H1 (cell line): ENCODE measurements at regions not wholly inside any gene's neighbourhood (a gene's known extent, or its start where the extent isn't known, plus 50 kb on each side); places are given as distances from the start of the nearest gene placed in this dataset.

Experiments used
- CTCF ChIA-PET: fragments of 300-600 bp; sonication (Branson Sonifier 250); formaldehyde crosslinking; loops from one replicate; lab custom pipeline; 2021; ENCODE audit not compliant: partially characterized antibody; lab: Charles Lee
- POLR2A ChIA-PET: fragments of 300-600 bp; sonication (Branson Sonifier 250); formaldehyde crosslinking; loops from one replicate; lab custom pipeline; 2021; ENCODE audit warnings: inconsistent platforms; ENCODE audit not compliant: partially characterized antibody; lab: Charles Lee
- DNase-seq, 2 experiments: peaks; one replicate each; pipeline versions ENCODE4 v3.0.0 to v3.0.0-alpha.2; 2010 to 2022; ENCODE audit warnings: low spot score in 2 of 2, low read depth in 1 of 2, mixed read lengths in 1 of 2
- FAIRE-seq: peaks from 2 replicates; lab custom pipeline; 2011; peaks lifted over from hg19 to GRCh38; lab: Jason Lieb, UNC
- H2AFZ ChIP-seq: 2 replicates; pipeline ENCODE4 v1.8.1; 2012; ENCODE audit warnings: low read length, inconsistent platforms
- H2AK5ac ChIP-seq: 2 replicates; pipeline ENCODE4 v1.6.1; 2013; ENCODE audit warnings: low read depth, low read length
- H2BK120ac ChIP-seq: replicated peaks from 2 replicates; pipeline ENCODE3; 2013; ENCODE audit warnings: low read depth, low read length, inconsistent platforms
- H2BK12ac ChIP-seq: 2 replicates; pipeline ENCODE4 v1.6.1; 2013; ENCODE audit warnings: low read depth, low read length
- H2BK15ac ChIP-seq: 2 replicates; pipeline ENCODE4 v1.6.1; 2013; ENCODE audit warnings: low read length
- H2BK20ac ChIP-seq: 2 replicates; pipeline ENCODE4 v1.6.1; 2013; ENCODE audit warnings: low read length
- H2BK5ac ChIP-seq: 2 replicates; pipeline ENCODE4 v1.6.1; 2013; ENCODE audit warnings: low read depth, low read length
- H3K14ac ChIP-seq: 2 replicates; pipeline ENCODE4 v1.6.1; 2013; ENCODE audit warnings: inconsistent platforms; ENCODE audit not compliant: insufficient read length
- H3K18ac ChIP-seq: 2 replicates; pipeline ENCODE4 v1.6.1; 2013; ENCODE audit warnings: low read length; ENCODE audit errors: extremely low read depth
- H3K23ac ChIP-seq: 2 replicates; pipeline ENCODE4 v1.6.1; 2013; ENCODE audit warnings: inconsistent platforms; ENCODE audit not compliant: insufficient read length
- H3K23me2 ChIP-seq: 2 replicates; pipeline ENCODE4 v1.6.1; 2013; ENCODE audit warnings: low read depth, low read length
- H3K27ac ChIP-seq: 2 replicates; pipeline ENCODE4 v1.6.1; 2011; ENCODE audit warnings: low read depth, low read length, inconsistent platforms
- H3K27me3 ChIP-seq, 4 experiments: replicated peaks in 1 of 4; 1 replicate in 1 of 4; 2 replicates in 3 of 4; pipeline versions ENCODE4 v1.6.1 to v1.8.1; 2011 to 2013; ENCODE audit warnings: low read length in 3 of 4, mild to moderate bottlenecking in 3 of 4, inconsistent platforms in 2 of 4, mixed read lengths in 2 of 4, moderate library complexity in 1 of 4; ENCODE audit not compliant: control insufficient read depth in 3 of 4, insufficient read depth in 3 of 4; ENCODE audit errors: extremely low read depth in 1 of 4
- H3K36me3 ChIP-seq, 4 experiments: 2 replicates each; pipeline versions ENCODE4 v1.6.1 to v1.8.1; 2011 to 2013; ENCODE audit warnings: mild to moderate bottlenecking in 4 of 4, low read length in 3 of 4, moderate library complexity in 2 of 4, control low read depth in 1 of 4, inconsistent platforms in 1 of 4; ENCODE audit not compliant: insufficient read depth in 4 of 4, control insufficient read depth in 2 of 4
- H3K4ac ChIP-seq: replicated peaks from 2 replicates; pipeline ENCODE3; 2013; ENCODE audit warnings: low read length, low read depth, mixed read lengths, inconsistent platforms; ENCODE audit not compliant: insufficient read length
- H3K4me1 ChIP-seq, 4 experiments: replicated peaks in 1 of 4; 1 replicate in 1 of 4; 2 replicates in 3 of 4; pipeline versions ENCODE4 v1.6.1 to v1.8.1; 2011 to 2013; ENCODE audit warnings: low read length in 3 of 4, inconsistent platforms in 2 of 4, mixed read lengths in 1 of 4; ENCODE audit not compliant: insufficient read depth in 4 of 4, control insufficient read depth in 3 of 4
- H3K4me2 ChIP-seq, 2 experiments: 2 replicates each; pipeline versions ENCODE4 v1.6.1 to v1.8.1; 2011 to 2013; ENCODE audit warnings: low read depth in 2 of 2, low read length in 2 of 2, control low read depth in 1 of 2, inconsistent platforms in 1 of 2, mild to moderate bottlenecking in 1 of 2; ENCODE audit not compliant: insufficient read depth in 1 of 2
- H3K4me3 ChIP-seq, 4 experiments: fragments of 200-600, 300-600 bp in 1 of 4; sonication (generic), shearing (Covaris generic), sonication (Bioruptor Twin) in 1 of 4; 2 replicates each; pipeline versions ENCODE4 v1.5.1 to v1.8.1; 2011 to 2016; ENCODE audit warnings: low read length in 4 of 4, low read depth in 3 of 4, control low read depth in 2 of 4, inconsistent platforms in 2 of 4, mild to moderate bottlenecking in 2 of 4, mixed read lengths in 1 of 4, moderate library complexity in 1 of 4; ENCODE audit not compliant: insufficient read depth in 2 of 4; ENCODE audit errors: extremely low read depth in 1 of 4
- H3K56ac ChIP-seq: replicated peaks from 2 replicates; pipeline ENCODE3; 2013; ENCODE audit warnings: low read depth, mild to moderate bottlenecking, mixed read lengths, low read length, inconsistent platforms; ENCODE audit not compliant: insufficient read length
- H3K79me1 ChIP-seq: 2 replicates; pipeline ENCODE4 v1.6.1; 2013; ENCODE audit warnings: low read depth, low read length, control low read depth
- H3K79me2 ChIP-seq, 2 experiments: 2 replicates each; pipeline versions ENCODE4 v1.6.1 to v1.8.1; 2012 to 2013; ENCODE audit warnings: low read length in 2 of 2, mild to moderate bottlenecking in 2 of 2, inconsistent platforms in 1 of 2; ENCODE audit not compliant: insufficient read depth in 2 of 2, control insufficient read depth in 1 of 2
- H3K9ac ChIP-seq, 4 experiments: replicated peaks in 1 of 4; 1 replicate in 1 of 4; 2 replicates in 3 of 4; pipeline versions ENCODE4 v1.6.1 to v1.8.1; 2011 to 2013; ENCODE audit warnings: low read depth in 3 of 4, low read length in 3 of 4, control low read depth in 2 of 4, mild to moderate bottlenecking in 2 of 4, moderate library complexity in 2 of 4, inconsistent platforms in 1 of 4; ENCODE audit errors: extremely low read depth in 1 of 4
- H3K9me3 ChIP-seq, 2 experiments: 2 replicates each; pipeline versions ENCODE4 v1.6.1 to v1.8.1; 2012 to 2013; ENCODE audit warnings: mild to moderate bottlenecking in 2 of 2, moderate library complexity in 2 of 2, control low read depth in 1 of 2, inconsistent platforms in 1 of 2, low read depth in 1 of 2, low read length in 1 of 2, mixed read lengths in 1 of 2; ENCODE audit not compliant: insufficient read depth in 2 of 2
- H4K20me1 ChIP-seq, 2 experiments: replicated peaks in 1 of 2; 2 replicates each; pipeline versions ENCODE3 to v1.8.1; 2011 to 2013; ENCODE audit warnings: inconsistent platforms in 2 of 2, low read length in 2 of 2, mild to moderate bottlenecking in 1 of 2; ENCODE audit not compliant: insufficient read depth in 2 of 2, control insufficient read depth in 1 of 2
- H4K5ac ChIP-seq: 2 replicates; pipeline ENCODE4 v1.6.1; 2013; ENCODE audit warnings: low read length, low read depth, mixed read lengths, inconsistent platforms; ENCODE audit not compliant: insufficient read length
- H4K8ac ChIP-seq: 2 replicates; pipeline ENCODE4 v1.8.0; 2013; ENCODE audit warnings: mild to moderate bottlenecking, moderate library complexity, low read length, inconsistent platforms; ENCODE audit not compliant: insufficient read depth; ENCODE audit errors: extremely low read depth
- H4K91ac ChIP-seq: replicated peaks from 2 replicates; pipeline ENCODE3; 2013; ENCODE audit warnings: low read length, mixed read lengths, inconsistent platforms; ENCODE audit not compliant: insufficient read length
- POLR2AphosphoS5 ChIP-seq: IDR thresholded peaks from 2 replicates; pipeline ENCODE4 v1.6.1; 2011; ENCODE audit warnings: low read depth, low read length
- ZNF274 ChIP-seq: IDR thresholded peaks from 2 replicates; pipeline ENCODE4 v1.7.0; 2012; ENCODE audit warnings: low read length, borderline replicate concordance; ENCODE audit errors: extremely low read depth
- WGBS, 2 experiments: shearing (Covaris generic) in 1 of 2; methylation state at CpG; one replicate each; pipeline versions ENCODE4 v1.1.6 to v1.1.7; 2013 to 2015; ENCODE audit warnings: low lambda C conversion rate in 2 of 2, mixed read lengths in 2 of 2, inconsistent platforms in 1 of 2, low coverage in 1 of 2, missing lambda C conversion rate in 1 of 2; ENCODE audit not compliant: insufficient replicate concordance in 2 of 2, insufficient coverage in 1 of 2, insufficient read length in 1 of 2; ENCODE audit errors: extremely low coverage in 1 of 2, missing lambda C conversion rate in 1 of 2; 5-methylcytosine and 5-hydroxymethylcytosine counted together

DNA sequence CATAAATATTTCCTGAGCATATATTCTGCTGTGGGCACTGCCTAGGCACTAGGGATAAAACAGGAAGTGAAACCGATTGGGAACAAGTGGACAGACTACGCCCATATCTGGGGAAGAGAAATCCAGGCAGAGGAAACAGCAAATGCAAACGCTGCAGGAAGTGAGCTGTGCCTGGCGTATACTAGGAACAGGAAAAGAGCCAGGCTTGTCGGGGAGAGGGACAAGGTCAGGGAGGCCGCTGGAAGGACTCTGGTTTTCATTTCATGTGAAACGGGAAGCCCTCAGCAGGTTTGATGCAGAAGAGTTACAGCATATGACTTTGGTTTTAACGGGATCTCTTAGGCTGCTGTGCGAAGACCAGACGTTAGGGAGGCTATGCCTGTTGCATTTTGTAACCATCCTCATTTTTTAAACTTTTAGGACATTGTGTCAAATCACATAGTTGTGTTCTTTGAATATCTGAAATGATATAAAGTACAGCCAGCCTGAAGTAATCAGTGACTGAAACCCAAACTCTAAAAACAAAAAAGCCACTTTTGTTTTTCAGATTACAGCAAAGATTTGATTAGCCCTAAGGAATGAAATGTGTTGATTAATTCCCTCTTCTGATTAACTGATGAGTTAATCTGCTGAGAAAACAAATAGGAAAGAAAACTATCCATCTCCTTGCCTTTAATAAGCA lies 110.2 kb upstream of the PIEZO2 start:
- no peak overlapping the region for H4K91ac ChIP-seq
- H3K56ac ChIP-seq = no peak overlapping the region
- FAIRE-seq (no peak), DNase-seq (no peak)
- no peak overlapping the region for H2BK15ac ChIP-seq
- no peak overlapping the region for H3K14ac ChIP-seq
- H4K20me1 ChIP-seq = no peaks in the 10 kb centered on the region
- H3K4ac ChIP-seq = no peak overlapping the region
- no peak overlapping the region for H3K27ac ChIP-seq
- H3K4me1 ChIP-seq = peaks cover 0 to 2% (median 1%) of the 10 kb centered on the region in 4 experiments; a peak in 3 of 7 replicates
- H2BK12ac ChIP-seq = no peak overlapping the region
- no peak overlapping the region for H2AFZ ChIP-seq
- H2BK5ac ChIP-seq = no peak overlapping the region
- no peaks in the 10 kb centered on the region for H3K36me3 ChIP-seq
- H3K9ac ChIP-seq = no peak overlapping the region
- 81% methylated on average over 10 of the region's 10 CpGs; no CpG with 5 or more reads in 1 of the 2 experiments for WGBS, 2 experiments
- no peak overlapping the region for H3K4me3 ChIP-seq
- POLR2A ChIA-PET = no interaction called here
- H2BK20ac ChIP-seq = no peak overlapping the region
- no peak overlapping the region for H2AK5ac ChIP-seq
- no peak overlapping the region for H4K8ac ChIP-seq
- no peak for TF ChIP-seq POLR2AphosphoS5
- TF ChIP-seq ZNF274 = no peak
- H3K9me3 ChIP-seq = peaks cover 0 to 7% of the 10 kb centered on the region in 2 experiments; a peak in 2 of 4 replicates
- H3K79me2 ChIP-seq = no peaks in the 10 kb centered on the region
- no peak overlapping the region for H3K18ac ChIP-seq
- CTCF ChIA-PET = no interaction called here
- no peak overlapping the region for H3K4me2 ChIP-seq
- no peak overlapping the region for H3K23ac ChIP-seq
- no peaks in the 10 kb centered on the region for H3K23me2 ChIP-seq
- no peak overlapping the region for H4K5ac ChIP-seq
- H3K79me1 ChIP-seq = no peaks in the 10 kb centered on the region
- H3K27me3 ChIP-seq = no peaks in the 10 kb centered on the region
- H2BK120ac ChIP-seq = no peak overlapping the region
